Renal pelvis (tissue), 1 donor: ENCODE measurements at regions not wholly inside any gene's neighbourhood (a gene's known extent, or its start where the extent isn't known, plus 50 kb on each side); places are given as distances from the start of the nearest gene placed in this dataset.
A peak's percentile ranks its signal among the peaks of the same experiment; 100 is the strongest.
"Not testable (repeated sequence)": the region's sequence is repeated elsewhere in the genome, so short reads cannot be mapped to it uniquely, and the experiment has no call there.

Experiments used
- DNase-seq: peaks from one replicate; pipeline ENCODE4 v3.0.0-alpha.2; 2013

DNA sequence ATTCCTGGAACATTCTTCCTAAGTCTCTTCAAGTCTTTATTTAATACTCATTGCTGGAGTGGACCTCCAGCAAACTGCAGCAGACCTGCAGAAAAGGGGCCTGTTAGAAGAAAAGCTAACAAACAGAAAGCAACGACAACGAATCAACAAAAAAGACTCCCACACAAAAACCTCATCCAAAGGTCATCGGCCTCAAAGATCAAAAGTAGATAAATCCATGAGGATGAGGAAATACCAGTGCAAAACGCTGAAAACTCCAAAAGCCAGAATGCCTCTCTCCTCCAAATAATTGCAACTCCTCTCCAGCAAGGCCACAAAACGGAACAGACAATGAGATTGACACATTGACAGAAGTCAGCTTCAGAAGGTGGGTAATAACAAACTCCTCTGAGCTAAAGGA, 472.2 kb downstream of the C12orf50 start:
- DNase-seq: no peak

DNA sequence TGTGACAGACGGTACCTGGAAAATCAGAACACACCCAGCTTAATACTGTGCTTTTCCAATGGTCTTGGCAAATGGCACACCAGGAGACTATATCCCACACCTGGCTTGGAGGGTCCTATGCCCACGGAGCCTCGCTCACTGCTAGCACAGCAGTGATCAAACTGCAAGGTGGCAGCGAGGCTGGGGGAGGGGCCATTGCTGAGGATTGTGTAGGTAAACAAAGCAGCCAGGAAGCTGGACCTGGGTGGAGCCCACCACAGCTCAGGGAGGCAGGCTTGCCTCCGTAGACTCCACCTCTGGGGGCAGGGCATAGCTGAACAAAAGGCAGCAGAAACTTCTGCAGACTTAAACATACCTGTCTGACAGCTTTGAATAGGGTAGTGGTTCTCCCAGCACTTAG, 498.0 kb downstream of the C12orf50 start:
- not testable (repeated sequence) for DNase-seq

GRCh38 chr12:87529413-87529812, 499.8 kb downstream of the C12orf50 start:
- no peak for DNase-seq

DNA sequence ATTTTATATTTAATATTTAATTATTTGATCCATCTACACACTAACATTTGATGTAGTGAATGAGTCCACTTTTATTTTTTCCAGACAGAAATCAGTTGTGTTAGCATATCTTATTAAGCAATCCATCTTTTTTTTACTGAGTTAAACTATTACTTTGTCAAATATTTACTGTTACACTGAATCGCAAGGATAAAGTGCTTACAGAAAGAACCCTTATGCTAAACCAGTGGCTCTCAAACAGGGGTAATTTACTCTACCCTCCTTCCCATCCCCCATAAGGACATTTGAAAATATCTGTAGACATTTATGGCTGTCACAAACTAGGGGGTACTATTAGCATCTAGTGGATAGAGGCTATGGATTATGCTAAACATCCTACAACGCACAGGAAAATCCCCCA, 508.2 kb downstream of the C12orf50 start:
- no peak for DNase-seq

DNA sequence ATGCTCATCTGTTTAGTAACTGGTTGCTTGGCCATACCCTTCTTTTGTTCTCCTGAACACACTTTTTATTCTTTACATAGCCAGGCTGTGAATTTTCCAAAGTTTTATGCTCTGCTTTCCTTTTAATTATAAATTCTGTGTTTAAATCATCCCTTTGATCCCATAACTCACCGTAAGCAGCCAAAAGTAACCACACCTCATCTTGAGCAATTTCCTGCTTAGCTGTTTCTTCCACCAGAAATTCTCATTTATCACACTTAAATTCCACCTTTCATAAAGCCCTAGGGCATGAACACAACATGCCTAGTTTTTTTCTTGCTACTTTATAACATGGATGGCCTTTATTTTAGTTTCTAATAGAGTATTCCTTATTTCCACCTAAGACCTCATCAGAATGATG, 510.7 kb downstream of the C12orf50 start:
- no peak for DNase-seq

GRCh38 chr12:87518036-87518435, 511.2 kb downstream of the C12orf50 start:
- DNase-seq: no peak

DNA sequence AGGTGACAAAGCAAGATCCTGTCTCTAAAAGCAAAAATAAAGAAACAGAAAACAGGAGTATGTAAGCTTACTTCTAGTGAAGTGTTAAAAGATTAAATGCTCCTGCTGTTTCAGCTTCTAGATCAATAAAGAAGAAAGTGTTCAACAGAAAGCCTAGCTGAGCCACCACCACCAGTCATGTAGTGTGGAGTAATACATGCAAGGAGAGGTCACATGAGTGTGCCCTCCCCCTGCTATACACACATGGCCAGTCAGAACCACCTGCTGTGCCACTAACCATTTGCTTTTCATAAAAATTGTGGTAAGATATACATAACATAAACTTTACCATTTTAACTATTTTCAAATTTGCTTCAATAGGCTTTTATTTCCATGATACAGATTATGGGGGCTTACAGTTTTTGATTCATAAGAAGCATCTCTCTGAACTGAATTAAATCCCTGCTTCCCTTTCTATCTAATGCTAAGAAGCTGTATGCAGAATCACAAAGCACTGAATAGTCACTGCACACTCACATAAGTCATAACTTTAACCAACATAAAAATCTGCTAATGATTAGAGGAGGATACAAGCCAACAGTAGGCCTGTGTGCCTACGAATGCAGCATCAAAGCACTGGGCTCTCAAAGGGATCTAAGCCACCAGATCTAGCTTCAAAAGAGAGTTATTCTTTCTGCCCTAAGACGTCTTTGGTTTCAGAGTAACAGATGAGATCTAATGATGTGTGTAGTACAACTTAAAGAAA, 515.5 kb downstream of the C12orf50 start:
- no peak for DNase-seq

DNA sequence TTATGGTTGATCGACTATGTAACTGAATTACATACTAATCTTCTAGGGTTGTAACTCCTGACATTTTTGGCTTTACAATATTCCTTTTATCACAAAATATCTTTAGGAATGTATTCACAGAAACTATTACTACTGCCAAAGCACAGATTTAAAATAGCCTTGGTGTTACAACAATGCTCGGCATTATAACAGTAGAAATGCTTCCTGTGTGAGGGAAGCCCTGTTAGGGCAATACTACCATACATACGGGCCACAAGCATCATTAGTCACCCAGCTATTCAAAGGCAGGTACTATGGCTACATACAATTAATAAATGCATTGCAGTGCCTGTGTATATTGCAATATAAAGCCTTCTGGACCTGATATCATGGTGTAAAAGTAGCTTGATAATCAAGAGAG, 517.8 kb downstream of the C12orf50 start:
- DNase-seq: peak; percentile 9

- DNase-seq: no peak
Observed at GRCh38 chr12:87509237-87509820, 519.9 kb downstream of the C12orf50 start.

- DNase-seq: no peak
Observed at GRCh38 chr12:87491598-87491997, 537.6 kb downstream of the C12orf50 start.

- DNase-seq: no peak
Observed at GRCh38 chr12:87491089-87491488, 538.1 kb downstream of the C12orf50 start.

DNA sequence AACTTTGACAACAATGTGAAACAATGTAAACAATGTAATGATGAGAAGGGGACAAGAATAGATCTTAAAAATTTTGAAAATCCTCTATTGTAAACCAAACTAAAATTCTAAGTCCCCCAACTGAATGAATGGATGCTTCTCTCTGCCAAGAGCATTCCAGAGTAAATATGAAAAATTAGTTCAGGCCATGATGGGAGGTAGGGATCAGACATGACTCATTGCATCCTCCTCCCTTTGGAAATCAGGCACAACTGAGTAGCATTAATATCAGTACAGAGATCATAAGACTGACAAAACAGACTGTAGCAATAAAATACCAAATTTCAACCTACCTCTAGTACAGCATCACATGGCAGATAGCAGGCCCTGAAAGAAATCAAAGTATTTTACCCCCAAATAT, 559.9 kb downstream of the C12orf50 start:
- DNase-seq: no peak

- no peak for DNase-seq
Observed at GRCh38 chr12:87467936-87468335, 561.3 kb downstream of the C12orf50 start.

GRCh38 chr12:87464565-87464964, 564.6 kb downstream of the C12orf50 start:
- DNase-seq: no peak

DNA sequence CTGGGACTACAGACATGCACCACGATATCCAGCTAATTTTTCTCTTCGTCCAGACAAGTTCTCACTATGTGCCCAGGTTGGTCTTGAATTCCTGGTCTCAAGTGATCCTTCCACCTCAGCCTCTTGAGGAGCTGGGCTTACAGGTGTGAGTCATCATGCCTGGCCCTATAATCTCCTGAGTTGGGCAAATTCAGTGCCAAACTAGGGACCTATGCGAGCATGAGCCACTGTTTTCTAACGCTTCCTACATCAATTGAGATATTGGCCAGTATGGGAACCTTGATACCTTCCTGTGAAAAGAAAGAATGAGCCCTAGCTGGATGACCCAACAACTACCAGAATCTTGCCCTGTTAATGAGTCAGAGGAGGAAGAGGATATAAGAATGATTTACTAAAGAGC, 585.2 kb downstream of the C12orf50 start:
- DNase-seq: no peak

DNA sequence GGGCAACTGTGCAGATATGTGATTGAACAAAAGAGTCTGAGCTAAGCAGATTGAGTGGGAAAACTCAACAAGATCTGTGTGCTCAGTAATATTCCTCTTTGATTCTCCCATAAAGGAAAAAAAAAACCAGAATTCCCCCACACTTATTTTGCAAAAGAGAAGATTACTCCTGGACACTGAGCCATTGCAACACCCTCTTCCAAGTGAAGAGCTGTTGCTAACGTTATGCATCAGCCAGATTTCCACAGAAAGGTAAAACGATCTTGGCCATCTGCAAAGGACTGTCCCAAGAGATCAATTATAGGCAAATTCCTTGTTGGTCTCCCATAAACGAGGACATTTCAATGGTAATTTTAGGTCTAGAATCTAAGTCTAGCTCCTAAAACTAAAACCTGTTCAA, 587.7 kb downstream of the C12orf50 start:
- no peak for DNase-seq

DNA sequence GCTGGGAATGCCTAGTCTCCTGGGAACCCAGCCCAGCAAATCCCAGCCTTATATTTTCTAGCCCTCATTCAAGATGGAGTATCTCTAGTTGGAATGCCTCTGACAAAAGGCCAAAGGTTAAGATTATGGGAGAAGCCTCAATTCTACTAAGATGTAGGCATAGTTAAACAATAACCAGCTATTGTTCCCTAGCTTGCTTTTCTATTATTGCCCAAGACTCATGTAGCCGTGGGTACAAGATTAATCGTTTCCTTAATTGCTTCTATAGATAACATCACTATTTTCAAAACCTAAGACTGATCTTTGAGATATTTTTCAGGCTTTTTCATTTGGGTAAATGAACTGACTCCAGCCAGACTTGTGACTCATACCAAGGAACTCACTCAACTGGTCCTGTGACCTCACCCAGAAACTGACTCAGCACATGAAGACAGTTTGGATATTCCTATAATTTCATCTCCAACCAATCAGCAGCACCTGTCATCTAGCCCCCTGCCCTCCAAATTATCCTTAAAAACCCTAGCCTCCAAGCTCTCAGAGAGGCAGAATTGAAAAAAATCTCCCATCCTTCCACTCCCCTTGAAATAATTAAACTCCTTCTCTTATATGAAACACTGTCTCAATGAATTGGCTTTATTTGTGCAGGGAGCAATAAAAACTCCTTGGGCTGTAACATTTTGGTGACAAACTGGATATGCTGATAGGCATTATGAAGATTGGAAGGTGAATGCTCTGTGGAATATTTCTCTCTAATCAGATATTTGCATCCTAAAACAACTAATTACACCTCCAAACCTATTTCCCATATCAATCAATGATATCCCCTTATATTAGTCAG, 589.0 kb downstream of the C12orf50 start:
- DNase-seq: peak; percentile 42

DNA sequence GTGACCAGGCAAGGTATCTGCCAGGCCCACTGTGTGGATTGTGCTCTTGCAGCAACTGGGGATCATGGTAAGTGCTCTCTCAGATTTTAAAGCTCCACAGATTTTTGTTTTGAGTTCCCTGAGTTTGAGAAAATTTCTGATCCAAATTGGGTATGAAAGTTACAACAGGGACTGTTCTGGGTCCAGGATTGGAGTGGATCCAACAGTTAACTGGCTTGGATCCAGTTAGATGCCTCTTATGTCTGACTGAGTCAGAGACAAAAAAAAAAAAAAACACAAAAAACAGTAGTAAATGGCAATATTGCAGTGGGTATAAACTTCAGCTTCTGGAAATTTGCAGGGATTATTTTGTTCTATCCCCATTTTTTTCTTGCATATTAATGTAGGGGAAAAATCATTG, 598.8 kb downstream of the C12orf50 start:
- DNase-seq: no peak

GRCh38 chr12:87428701-87429277, 600.4 kb downstream of the C12orf50 start:
- DNase-seq: no peak

GRCh38 chr12:87427770-87428169, 601.4 kb downstream of the C12orf50 start:
- DNase-seq: no peak

DNA sequence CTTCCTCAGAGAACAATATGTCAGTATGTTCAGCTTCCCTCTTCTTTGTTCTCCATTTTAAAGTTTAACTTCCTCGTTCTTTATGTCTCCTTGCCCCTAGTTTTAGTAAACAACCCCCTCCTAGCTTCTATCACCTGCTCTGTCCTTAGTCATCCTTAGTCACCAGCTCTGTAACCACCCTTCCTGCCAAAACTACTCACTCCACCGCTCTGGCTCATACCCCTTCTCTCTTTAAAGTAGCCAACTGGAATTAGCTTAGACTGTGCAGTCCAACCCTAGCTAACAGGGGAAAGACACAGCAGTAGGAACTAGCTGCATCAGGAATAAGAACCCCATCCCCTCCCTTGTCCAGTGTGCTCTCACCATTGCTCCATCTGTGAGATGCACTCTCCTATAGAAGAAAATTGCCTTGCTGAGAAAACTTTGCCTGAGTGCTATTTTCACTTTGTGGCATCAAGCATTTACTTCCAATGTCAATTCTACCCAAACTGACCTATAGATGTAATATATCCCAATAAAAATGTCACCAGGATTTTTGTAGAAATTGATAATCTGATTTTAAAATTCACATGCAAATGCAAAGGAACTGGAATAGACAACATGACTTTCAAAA, 603.2 kb downstream of the C12orf50 start:
- DNase-seq: no peak

- not testable (repeated sequence) for DNase-seq
Observed at GRCh38 chr12:87421233-87421632, 608.0 kb downstream of the C12orf50 start.
